HG03135 (cell line): ENCODE measurements at regions not wholly inside any gene's neighbourhood (a gene's known extent, or its start where the extent isn't known, plus 50 kb on each side); places are given as distances from the start of the nearest gene placed in this dataset.

Source experiments
- ATAC-seq: cut with Tn5 transposase; IDR thresholded peaks from one replicate; pipeline ENCODE4 v1.9.1; 2021; ENCODE audit warnings: mild to moderate bottlenecking, moderate library complexity; ENCODE audit not compliant: unreplicated experiment

DNA sequence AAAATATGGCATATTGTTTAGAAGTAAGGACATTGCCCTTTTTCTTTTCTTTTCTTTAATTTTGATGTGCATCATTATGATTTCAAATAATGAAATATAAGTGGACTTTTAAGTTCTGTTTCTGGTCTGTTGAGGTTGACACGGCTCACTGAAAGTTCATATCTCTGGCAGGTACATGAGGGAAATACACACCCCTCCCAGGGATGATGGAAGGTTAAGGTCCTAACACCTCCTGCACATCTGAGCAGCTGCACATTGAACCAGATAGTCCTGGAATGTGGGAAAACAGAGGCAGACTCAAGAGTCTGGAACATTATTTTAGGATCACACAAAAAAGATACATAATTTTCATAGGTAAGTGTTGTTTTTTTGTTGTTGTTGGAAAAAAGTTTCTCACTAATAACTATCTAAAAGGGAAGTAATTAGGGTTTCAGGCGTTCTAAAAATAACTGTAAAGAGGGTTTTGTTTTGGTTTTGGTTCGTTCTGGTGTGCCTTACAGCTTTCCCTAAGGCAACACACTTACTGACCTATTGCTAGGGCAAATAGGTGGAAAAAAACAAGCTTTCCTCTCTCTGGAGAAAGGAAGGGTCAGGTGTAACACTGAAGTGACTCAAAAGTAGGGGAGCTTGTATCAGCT is 201.2 kb upstream of the PRKCQ start:
- ATAC-seq, result no peak

DNA sequence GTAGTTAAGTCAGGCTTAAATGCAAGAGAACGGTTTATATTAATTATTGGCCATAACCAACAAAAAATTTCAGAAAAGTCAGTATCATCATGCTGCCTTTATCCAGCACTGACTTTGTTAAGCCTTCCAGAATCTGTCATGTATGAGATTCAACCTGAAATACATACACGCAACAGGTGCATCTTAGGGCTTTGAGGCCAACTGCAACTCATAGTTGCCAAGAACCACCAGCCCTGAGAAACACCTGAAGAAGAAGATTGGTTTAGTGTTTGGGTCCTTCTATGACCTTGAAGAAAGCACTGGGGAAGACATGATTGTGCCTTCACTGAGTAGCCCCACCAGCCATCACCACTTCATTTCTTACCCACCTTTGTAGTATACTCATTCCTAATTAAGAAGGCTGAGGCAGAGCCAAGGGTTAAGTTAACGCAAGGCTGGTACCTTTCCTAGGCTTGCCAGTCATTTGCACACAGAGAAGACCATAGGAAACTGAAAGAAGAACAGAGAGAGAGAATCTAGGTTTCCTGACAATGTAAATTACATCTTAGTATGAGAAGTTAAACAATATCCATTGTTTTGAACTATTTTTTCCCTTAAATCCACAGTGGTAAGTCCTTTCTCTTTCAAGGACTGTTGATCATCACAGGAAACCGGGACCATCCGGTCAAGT is 200.1 kb upstream of the PRKCQ start:
- ATAC-seq, result no peak

DNA sequence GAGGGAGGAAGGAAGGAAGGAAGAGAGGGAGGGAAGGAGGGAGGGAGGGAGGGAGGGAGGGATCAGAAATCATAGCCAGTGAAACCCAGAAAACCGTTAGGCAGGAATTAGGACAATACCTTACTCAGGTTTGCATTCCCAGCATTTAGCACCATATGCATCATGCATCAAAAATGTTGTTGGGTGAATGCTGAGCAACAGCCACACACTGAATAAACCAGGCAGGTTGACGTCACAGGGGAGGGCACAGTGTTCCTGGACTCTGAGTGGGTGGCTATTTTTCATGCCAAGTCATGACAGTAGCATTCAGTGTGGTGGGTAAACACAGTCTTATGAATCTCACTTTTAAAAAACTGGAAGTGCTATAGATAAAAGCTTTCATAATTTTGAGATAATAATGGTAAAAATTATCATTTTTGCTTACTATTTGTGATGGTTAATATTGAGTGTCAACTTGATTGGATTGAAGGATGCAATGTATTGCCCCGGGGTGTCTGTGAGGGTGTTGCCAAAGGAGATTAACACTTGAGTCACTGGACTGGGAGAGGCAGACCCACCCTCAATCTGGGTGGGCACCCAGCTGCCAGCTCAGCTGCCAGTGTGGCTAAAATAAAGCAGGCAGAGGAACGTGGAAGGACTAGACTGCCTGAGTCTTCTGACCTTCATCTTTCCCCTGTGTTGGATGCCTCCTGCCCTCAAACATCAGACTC is 199.1 kb upstream of the PRKCQ start:
- no peak for ATAC-seq

- no peak for ATAC-seq
Measured at GRCh38 chr10:6776170-6776569, 196.1 kb upstream of the PRKCQ start.

DNA sequence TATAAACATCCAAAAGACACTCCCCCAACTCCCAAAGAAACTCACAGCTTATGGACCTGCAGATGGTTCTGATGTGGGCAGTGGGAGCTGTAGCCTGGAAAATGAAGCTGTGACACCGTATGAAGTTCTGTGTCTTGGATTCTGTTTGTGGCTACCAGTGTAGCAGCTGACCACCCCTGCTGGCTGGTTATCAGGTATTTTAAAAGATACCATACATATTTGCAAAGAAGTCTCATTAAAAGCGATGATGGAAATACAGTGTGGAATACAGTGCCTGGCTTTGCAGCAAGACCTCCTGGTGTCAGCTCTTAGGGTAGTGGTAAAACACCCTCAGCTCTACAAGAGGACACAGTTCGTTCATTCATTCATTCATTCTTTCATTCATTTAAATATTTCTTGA is 194.3 kb upstream of the PRKCQ start:
- no peak for ATAC-seq

- no peak for ATAC-seq
Measured at GRCh38 chr10:6771331-6771730, 191.3 kb upstream of the PRKCQ start.

GRCh38 chr10:6770846-6771245 is 190.8 kb upstream of the PRKCQ start:
- ATAC-seq, result no peak

DNA sequence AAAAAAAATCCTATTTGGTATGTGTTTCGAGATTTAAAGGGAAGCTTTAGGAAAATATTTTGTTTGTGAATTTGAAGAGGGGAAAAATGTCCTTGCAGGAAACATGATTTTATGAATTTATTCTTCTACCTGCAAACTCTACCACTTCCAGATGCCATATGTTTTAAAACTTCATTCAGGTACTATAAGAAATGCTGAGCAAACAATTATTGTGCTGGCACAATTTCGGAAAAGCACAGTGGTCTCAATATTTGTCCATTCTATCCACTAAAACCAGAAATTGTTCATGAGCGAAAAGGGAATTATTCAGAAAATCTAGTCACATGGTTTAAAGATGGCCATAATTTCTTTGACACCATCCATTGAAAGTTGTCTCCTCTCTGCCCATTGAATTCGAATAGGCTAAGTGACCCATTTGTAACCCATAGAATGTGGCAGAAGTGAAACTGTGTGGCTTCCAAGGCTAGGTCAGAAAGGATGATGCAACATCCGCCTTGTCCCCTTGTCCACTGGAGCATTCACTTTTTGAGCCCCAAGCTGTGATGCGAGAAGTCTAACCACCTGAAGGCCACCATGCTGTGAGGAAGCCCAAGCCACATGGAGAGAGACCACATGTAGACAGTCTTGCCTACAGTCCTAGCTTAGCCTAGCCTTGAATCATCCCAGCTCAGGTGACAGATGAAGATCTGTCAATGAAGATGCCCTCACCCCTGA is 189.8 kb upstream of the PRKCQ start:
- ATAC-seq, result no peak

DNA sequence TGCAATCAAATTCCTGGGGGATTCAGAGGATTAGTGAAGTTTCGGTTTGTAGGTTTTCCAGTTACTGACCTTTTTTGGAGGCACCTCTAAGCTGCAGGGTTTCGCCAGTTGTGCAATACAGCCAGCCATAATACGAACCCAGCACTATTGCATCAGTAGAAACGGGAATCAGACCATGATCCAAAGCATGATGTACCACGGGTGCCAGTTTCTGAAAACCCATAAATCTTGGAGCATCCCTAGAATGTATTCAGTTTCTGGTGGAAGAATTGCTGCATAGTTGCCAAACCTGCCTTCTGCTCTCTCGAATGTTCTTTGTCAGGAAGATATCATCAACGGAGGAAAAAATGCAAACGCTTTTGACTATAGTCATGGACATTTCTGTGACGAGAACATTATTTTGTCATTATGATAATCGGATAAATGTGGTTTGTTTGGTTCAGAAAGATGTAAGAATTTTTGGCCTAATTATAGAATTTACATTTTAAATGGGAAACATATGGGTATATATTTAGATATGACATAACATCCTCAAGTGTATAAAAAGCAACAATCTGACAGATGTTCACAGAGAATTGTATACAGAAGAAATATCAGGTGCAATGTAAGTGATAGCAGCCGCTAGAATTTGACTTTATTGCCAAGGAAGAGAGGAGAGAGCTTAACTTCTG is 186.2 kb upstream of the PRKCQ start:
- ATAC-seq, result no peak

DNA sequence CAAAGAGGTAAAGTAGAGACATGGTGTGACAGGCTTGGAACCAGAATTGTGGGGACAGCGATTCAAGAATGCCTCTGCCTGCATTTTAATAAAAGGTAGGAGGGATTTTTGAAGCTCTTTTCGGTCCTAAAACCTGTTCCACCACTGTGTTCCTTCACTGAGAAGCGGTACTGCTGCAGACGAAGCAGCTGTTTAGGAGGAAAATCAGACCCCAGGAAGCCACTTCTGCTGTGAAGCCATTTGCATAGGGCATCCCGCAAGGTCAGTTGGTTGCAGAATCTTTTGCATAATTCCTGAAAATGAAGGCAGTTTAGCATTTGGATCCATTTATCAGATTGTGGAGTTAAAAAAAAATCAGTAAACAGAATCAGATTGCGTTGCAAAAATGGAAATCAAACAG is 183.3 kb upstream of the PRKCQ start:
- no peak for ATAC-seq

DNA sequence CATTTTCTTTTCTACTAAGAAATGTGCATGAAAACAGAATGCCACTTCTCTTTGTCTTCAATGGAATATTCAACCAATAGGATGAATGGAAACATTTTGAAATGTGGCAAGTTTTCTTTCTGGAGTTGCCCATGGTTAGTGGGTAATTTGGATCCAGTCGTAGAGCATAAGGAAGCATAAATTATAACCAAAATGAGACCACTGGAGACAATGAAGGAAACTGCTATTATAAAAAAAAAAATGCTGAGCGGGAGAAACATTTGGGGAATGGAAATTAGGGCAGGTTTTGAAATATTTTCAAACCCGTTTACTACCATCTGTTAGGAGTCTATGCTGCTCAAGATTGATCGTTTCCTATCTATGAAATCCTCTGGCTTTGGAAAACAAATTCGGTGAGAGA is 182.9 kb upstream of the PRKCQ start:
- ATAC-seq, result no peak

DNA sequence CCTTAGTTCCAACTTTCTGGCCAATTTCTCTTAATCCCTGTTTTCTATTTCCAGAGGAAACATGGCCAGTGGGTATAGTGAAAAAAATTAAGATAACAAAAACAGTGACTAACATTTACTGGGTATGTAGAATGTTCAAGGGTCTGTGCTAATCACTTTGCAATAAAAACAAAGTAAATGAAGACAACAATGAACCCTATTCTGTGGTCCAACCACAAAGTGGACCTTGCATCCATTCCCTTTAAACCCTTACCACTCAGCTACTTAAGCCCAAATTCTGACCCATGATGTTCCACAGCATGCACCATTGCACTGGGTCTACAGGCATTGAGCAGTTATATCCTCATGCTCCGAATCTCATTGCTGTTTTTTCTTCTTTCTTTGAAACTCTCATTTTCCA is 179.9 kb upstream of the PRKCQ start:
- ATAC-seq, result no peak

GRCh38 chr10:6757158-6757557 is 177.1 kb upstream of the PRKCQ start:
- ATAC-seq, result no peak

DNA sequence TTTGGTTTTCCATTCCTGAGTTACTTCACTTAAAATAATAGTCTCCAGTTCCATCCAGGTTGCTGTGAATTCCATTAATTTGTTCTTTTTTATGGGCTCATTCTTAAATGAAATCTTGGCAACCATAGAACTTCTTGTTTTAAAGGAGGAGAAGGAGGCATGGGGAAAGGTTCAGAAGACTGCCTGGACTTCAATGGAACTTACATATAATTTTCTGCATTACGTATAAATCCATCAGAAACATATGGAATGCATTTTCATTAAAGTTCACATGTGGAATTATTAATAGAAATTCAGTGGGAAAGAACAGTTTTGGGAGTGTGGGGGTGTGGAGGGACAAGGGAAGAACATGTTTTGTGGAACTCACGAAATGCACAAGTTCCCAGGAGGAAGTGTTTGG is 176.6 kb upstream of the PRKCQ start:
- no peak for ATAC-seq

DNA sequence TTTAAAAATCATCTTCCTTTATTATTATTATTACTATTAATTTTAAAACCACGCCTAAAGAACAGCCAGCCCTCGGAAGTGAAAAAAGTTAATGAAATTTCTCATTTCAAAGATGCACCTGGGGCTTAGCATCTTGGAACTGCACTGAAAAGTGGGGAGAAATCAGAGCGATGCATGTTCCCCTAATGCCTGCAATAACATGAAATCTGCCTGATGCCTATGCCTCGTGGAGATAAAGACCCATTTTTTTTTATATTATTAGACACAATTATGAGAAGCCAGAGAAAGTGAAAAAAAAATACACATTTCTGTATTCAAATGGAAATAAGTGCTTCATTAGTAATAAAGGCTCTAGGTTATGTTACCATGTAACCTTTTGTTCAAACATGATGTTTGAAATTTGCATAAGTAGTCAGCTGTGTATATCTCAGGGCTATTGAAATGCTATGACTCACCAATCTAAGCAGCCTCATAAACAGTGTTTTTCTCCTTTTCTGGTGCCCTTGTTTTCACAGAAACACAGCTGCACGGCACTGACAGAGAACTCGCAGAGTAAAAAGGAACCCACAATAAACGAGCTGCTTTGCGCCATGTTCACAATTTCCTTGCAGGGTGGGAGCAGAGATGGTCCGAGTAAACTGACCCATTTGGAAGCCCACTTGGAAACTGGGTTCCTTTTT is 175.8 kb upstream of the PRKCQ start:
- ATAC-seq, result no peak

- no peak for ATAC-seq
Measured at GRCh38 chr10:6753644-6754043, 173.6 kb upstream of the PRKCQ start.

- ATAC-seq, result no peak
Measured at GRCh38 chr10:6751363-6751762, 171.3 kb upstream of the PRKCQ start.

DNA sequence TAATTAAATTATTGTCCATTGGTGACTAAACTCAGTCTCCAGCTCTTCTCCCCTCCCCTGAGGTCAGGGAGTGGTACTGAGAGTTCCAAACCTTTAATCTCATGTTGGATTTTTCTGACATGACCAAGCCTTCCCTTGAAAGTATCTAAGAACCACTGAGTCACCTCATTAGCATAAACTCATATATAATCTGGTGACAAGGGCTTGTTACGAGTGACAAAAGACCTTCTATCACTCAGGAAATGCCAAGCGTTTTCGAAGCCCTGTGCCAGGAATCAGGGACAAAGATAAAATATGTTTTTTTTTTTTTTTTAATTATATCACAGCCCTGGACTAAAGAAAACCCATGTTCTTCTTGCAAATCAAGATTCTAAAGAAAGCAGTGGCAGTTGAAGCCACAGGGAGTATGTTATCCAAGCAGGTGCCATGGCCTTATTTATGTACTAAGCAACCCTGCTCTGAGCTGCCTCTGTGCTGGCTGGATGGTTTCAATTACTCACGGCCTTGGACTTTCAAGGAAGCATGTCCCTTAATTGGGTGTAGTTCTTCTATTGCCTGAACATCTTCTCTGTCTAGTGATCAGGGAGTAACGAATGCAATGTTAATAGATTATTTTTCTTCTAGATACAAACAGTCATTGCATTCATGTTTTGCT is 169.0 kb upstream of the PRKCQ start:
- ATAC-seq, result no peak

DNA sequence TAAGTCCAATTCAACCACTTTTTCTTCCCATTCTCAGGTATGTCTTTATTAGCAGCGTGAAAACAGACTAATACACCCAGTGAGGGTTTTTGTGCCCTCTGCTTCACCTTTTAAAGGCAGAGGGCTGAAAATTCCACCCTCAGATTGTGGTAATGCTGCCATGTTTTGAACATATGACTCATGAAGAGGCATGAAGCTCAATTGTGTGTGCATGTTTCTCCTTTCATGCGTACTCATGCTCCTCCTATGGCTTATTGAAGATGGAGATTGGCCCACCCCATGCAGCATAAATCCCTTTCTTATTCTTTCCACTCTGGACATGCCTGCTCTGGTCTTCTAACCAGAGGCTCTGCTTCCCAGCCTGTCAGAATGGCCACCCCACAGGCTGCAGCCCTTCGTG is 168.0 kb upstream of the PRKCQ start:
- ATAC-seq, result no peak

DNA sequence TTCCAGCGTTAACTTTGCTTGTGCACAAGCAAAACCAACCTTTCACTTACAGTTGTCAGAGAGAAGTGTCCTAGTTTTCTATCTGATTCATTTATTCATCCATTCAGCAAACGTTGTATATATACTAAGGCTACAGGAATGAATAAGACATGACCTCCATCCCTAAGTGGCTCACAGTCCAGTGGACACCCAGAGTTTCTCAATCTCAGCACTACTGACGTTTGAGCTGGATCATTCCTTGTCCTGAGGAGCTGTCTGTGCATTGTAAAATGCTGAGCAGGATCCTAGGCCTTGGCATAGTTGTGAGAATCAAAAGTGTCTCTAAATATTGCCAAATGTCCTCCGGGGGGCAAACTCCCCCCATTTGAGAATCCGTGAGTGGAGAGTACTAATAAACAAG is 166.7 kb upstream of the PRKCQ start:
- no peak for ATAC-seq
